ENCODE measurements at regions not wholly inside any gene's neighbourhood (a gene's known extent, or its start where the extent isn't known, plus 50 kb on each side); places are given as distances from the start of the nearest gene placed in this dataset.

GRCh38 chr4:144899393-144899792, 198.6 kb downstream of the ANAPC10 start:
- no peak overlapping the region for H3K4me3 Mint-ChIP-seq
- H3K4me3 ChIP-seq (ENCODE audit: control insufficient read depth in 1 of 2, extremely low read depth in 1 of 2, low read length in 1 of 2), result no peak overlapping the region
- ATAC-seq (replicated peaks in 1 of 4) (no peak), DNase-seq (no peak)
- peaks cover 0 to 6% (median 6%) of the 10 kb centered on the region in 3 donors for H3K9me3 Mint-ChIP-seq
- H3K4me1 Mint-ChIP-seq, result no peaks in the 10 kb centered on the region
- H3K4me1 ChIP-seq (ENCODE audit: control insufficient read depth in 1 of 2, extremely low read depth in 1 of 2, insufficient read depth in 2 of 2, low read length in 2 of 2), result no peaks in the 10 kb centered on the region
- WGBS (ENCODE audit: insufficient coverage), result no CpG with 5 or more reads among the region's 3 CpGs
- H3K27ac ChIP-seq (ENCODE audit: low read length), result no peak overlapping the region
- CTCF ChIA-PET, result no interaction called here
- no peaks in the 10 kb centered on the region for H3K27me3 Mint-ChIP-seq
- no peak overlapping the region for H3K27ac Mint-ChIP-seq
- H3K36me3 Mint-ChIP-seq, result no peaks in the 10 kb centered on the region
- H3K27me3 ChIP-seq (replicated peaks in 1 of 2; ENCODE audit: control insufficient read depth in 2 of 2, extremely low read depth in 1 of 2, insufficient read depth in 2 of 2, low read length in 1 of 2), result no peaks in the 10 kb centered on the region
- no peaks in the 10 kb centered on the region for H3K9me3 ChIP-seq
- H3K36me3 ChIP-seq (ENCODE audit: control insufficient read depth in 2 of 2, extremely low read depth in 1 of 2, insufficient read depth in 1 of 2, low read length in 1 of 2), result no peaks in the 10 kb centered on the region
- POLR2A ChIA-PET, result no interaction called here

- WGBS (ENCODE audit: insufficient coverage), result no CpG with 5 or more reads among the region's 2 CpGs
These were observed 196.9 kb downstream of the ANAPC10 start for GRCh38 chr4:144901141-144901540.

GRCh38 chr4:144902614-144903013, 195.4 kb downstream of the ANAPC10 start:
- ChIA-PET CTCF (no interaction called here), POLR2A (no interaction called here)
- Histone ChIP-seq H3K4me1 (ENCODE audit: control insufficient read depth in 1 of 2, extremely low read depth in 1 of 2, insufficient read depth in 2 of 2, low read length in 2 of 2) (no peaks in the 10 kb centered on the region), H3K4me3 (ENCODE audit: control insufficient read depth in 1 of 2, extremely low read depth in 1 of 2, low read length in 1 of 2) (no peak overlapping the region), H3K9me3 (no peaks in the 10 kb centered on the region), H3K36me3 (ENCODE audit: control insufficient read depth in 2 of 2, extremely low read depth in 1 of 2, insufficient read depth in 1 of 2, low read length in 1 of 2) (no peaks in the 10 kb centered on the region), H3K27me3 (replicated peaks in 1 of 2; ENCODE audit: control insufficient read depth in 2 of 2, extremely low read depth in 1 of 2, insufficient read depth in 2 of 2, low read length in 1 of 2) (no peaks in the 10 kb centered on the region), H3K27ac (ENCODE audit: low read length) (no peak overlapping the region)
- WGBS (ENCODE audit: insufficient coverage), result no CpG with 5 or more reads among the region's 1 CpG
- DNase-seq, result no peak
- Mint-ChIP-seq H3K27ac (no peak overlapping the region), H3K4me1 (no peaks in the 10 kb centered on the region), H3K4me3 (no peak overlapping the region), H3K36me3 (no peaks in the 10 kb centered on the region), H3K27me3 (no peaks in the 10 kb centered on the region), H3K9me3 (peaks cover 0 to 4% (median 3%) of the 10 kb centered on the region in 3 donors)
- no peak for ATAC-seq (replicated peaks in 1 of 4)

More at GRCh38 chr4:144901141-144901540, 196.9 kb downstream of the ANAPC10 start:
- Histone ChIP-seq H3K36me3 (ENCODE audit: control insufficient read depth in 2 of 2, extremely low read depth in 1 of 2, insufficient read depth in 1 of 2, low read length in 1 of 2) (no peaks in the 10 kb centered on the region), H3K4me3 (ENCODE audit: control insufficient read depth in 1 of 2, extremely low read depth in 1 of 2, low read length in 1 of 2) (no peak overlapping the region), H3K4me1 (ENCODE audit: control insufficient read depth in 1 of 2, extremely low read depth in 1 of 2, insufficient read depth in 2 of 2, low read length in 2 of 2) (no peaks in the 10 kb centered on the region), H3K9me3 (no peaks in the 10 kb centered on the region), H3K27ac (ENCODE audit: low read length) (no peak overlapping the region), H3K27me3 (replicated peaks in 1 of 2; ENCODE audit: control insufficient read depth in 2 of 2, extremely low read depth in 1 of 2, insufficient read depth in 2 of 2, low read length in 1 of 2) (no peaks in the 10 kb centered on the region)
- CTCF ChIA-PET, result interaction anchor here (0.6 to 0.9 kb wide), 2 partner anchors 23 to 31 kb away, joined by 5 to 10 read pairs; no protein-coding TSS in a partner anchor
- POLR2A ChIA-PET, result no interaction called here
- peaks cover 0 to 3% (median 0%) of the 10 kb centered on the region in 3 donors for H3K9me3 Mint-ChIP-seq
- no peaks in the 10 kb centered on the region for H3K36me3 Mint-ChIP-seq
- DNase-seq (no peak), ATAC-seq (replicated peaks in 1 of 4) (no peak)
- no peaks in the 10 kb centered on the region for H3K4me1 Mint-ChIP-seq
- H3K27me3 Mint-ChIP-seq, result no peaks in the 10 kb centered on the region
- H3K27ac Mint-ChIP-seq, result no peak overlapping the region
- no peak overlapping the region for H3K4me3 Mint-ChIP-seq

GRCh38 chr4:144903953-144904711, 193.9 kb downstream of the ANAPC10 start:
- WGBS (ENCODE audit: insufficient coverage), result 60% methylated on average over 2 of the region's 3 CpGs
- ATAC-seq (replicated peaks in 1 of 4) (no peak), DNase-seq (no peak)
- no peaks in the 10 kb centered on the region for H3K36me3 ChIP-seq (ENCODE audit: control insufficient read depth in 2 of 2, extremely low read depth in 1 of 2, insufficient read depth in 1 of 2, low read length in 1 of 2)
- H3K9me3 ChIP-seq, result no peaks in the 10 kb centered on the region
- CTCF ChIA-PET, result no interaction called here
- H3K4me1 ChIP-seq (ENCODE audit: control insufficient read depth in 1 of 2, extremely low read depth in 1 of 2, insufficient read depth in 2 of 2, low read length in 2 of 2), result no peaks in the 10 kb centered on the region
- Mint-ChIP-seq H3K4me3 (no peak overlapping the region), H3K9me3 (peaks cover 0 to 4% (median 3%) of the 10 kb centered on the region in 3 donors), H3K27me3 (no peaks in the 10 kb centered on the region), H3K27ac (no peak overlapping the region), H3K36me3 (no peaks in the 10 kb centered on the region), H3K4me1 (no peaks in the 10 kb centered on the region)
- H3K4me3 ChIP-seq (ENCODE audit: control insufficient read depth in 1 of 2, extremely low read depth in 1 of 2, low read length in 1 of 2), result no peak overlapping the region
- no peaks in the 10 kb centered on the region for H3K27me3 ChIP-seq (replicated peaks in 1 of 2; ENCODE audit: control insufficient read depth in 2 of 2, extremely low read depth in 1 of 2, insufficient read depth in 2 of 2, low read length in 1 of 2)
- POLR2A ChIA-PET, result no interaction called here
- H3K27ac ChIP-seq (ENCODE audit: low read length), result no peak overlapping the region

GRCh38 chr4:144905286-144905685, 192.7 kb downstream of the ANAPC10 start:
- no peak overlapping the region for H3K4me3 ChIP-seq (ENCODE audit: control insufficient read depth in 1 of 2, extremely low read depth in 1 of 2, low read length in 1 of 2)
- Mint-ChIP-seq H3K4me1 (no peaks in the 10 kb centered on the region), H3K4me3 (no peak overlapping the region), H3K9me3 (peaks cover 0 to 4% (median 0%) of the 10 kb centered on the region in 3 donors), H3K36me3 (no peaks in the 10 kb centered on the region), H3K27me3 (no peaks in the 10 kb centered on the region), H3K27ac (no peak overlapping the region)
- POLR2A ChIA-PET, result no interaction called here
- no peak overlapping the region for H3K27ac ChIP-seq (ENCODE audit: low read length)
- no peaks in the 10 kb centered on the region for H3K27me3 ChIP-seq (replicated peaks in 1 of 2; ENCODE audit: control insufficient read depth in 2 of 2, extremely low read depth in 1 of 2, insufficient read depth in 2 of 2, low read length in 1 of 2)
- H3K36me3 ChIP-seq (ENCODE audit: control insufficient read depth in 2 of 2, extremely low read depth in 1 of 2, insufficient read depth in 1 of 2, low read length in 1 of 2), result no peaks in the 10 kb centered on the region
- no peak for DNase-seq
- WGBS (ENCODE audit: insufficient coverage), result 63% methylated on average over 2 of the region's 2 CpGs
- CTCF ChIA-PET, result no interaction called here
- H3K9me3 ChIP-seq, result no peaks in the 10 kb centered on the region
- ATAC-seq (replicated peaks in 1 of 4), result no peak
- no peaks in the 10 kb centered on the region for H3K4me1 ChIP-seq (ENCODE audit: control insufficient read depth in 1 of 2, extremely low read depth in 1 of 2, insufficient read depth in 2 of 2, low read length in 2 of 2)

GRCh38 chr4:144906181-144906925, 191.6 kb downstream of the ANAPC10 start:
- Mint-ChIP-seq H3K27me3 (no peaks in the 10 kb centered on the region), H3K27ac (no peak overlapping the region), H3K4me1 (no peaks in the 10 kb centered on the region), H3K4me3 (no peak overlapping the region), H3K36me3 (no peaks in the 10 kb centered on the region), H3K9me3 (peaks cover 0 to 4% (median 0%) of the 10 kb centered on the region in 3 donors)
- Histone ChIP-seq H3K27ac (ENCODE audit: low read length) (no peak overlapping the region), H3K36me3 (ENCODE audit: control insufficient read depth in 2 of 2, extremely low read depth in 1 of 2, insufficient read depth in 1 of 2, low read length in 1 of 2) (no peaks in the 10 kb centered on the region), H3K4me1 (ENCODE audit: control insufficient read depth in 1 of 2, extremely low read depth in 1 of 2, insufficient read depth in 2 of 2, low read length in 2 of 2) (no peaks in the 10 kb centered on the region), H3K9me3 (no peaks in the 10 kb centered on the region), H3K27me3 (replicated peaks in 1 of 2; ENCODE audit: control insufficient read depth in 2 of 2, extremely low read depth in 1 of 2, insufficient read depth in 2 of 2, low read length in 1 of 2) (no peaks in the 10 kb centered on the region), H3K4me3 (ENCODE audit: control insufficient read depth in 1 of 2, extremely low read depth in 1 of 2, low read length in 1 of 2) (no peak overlapping the region)
- ATAC-seq (replicated peaks in 1 of 4) (no peak), DNase-seq (no peak)
- WGBS (ENCODE audit: insufficient coverage), result 60% methylated on average over 4 of the region's 6 CpGs
- POLR2A ChIA-PET, result no interaction called here
- CTCF ChIA-PET, result interaction anchor here (0.6 kb wide), 2 partner anchors 34 to 185 kb away, joined by 3 read pairs; no protein-coding TSS in a partner anchor

Data from T-cell (primary cell).